Parathyroid adenoma (tissue), 2 donors: ENCODE measurements at regions not wholly inside any gene's neighbourhood (a gene's known extent, or its start where the extent isn't known, plus 50 kb on each side); places are given as distances from the start of the nearest gene placed in this dataset.

Source experiments
- H2AFZ ChIP-seq: fragments of 300-600 bp; sonication (generic); one replicate; pipeline ENCODE4 v1.7.0; 2017; ENCODE audit warnings: antibody characterized with exemption, mild to moderate bottlenecking
- H3K27ac ChIP-seq: fragments of 300-600 bp; sonication (generic); one replicate; pipeline ENCODE4 v1.7.0; 2017
- H3K27me3 ChIP-seq: fragments of 300-600 bp; sonication (generic); one replicate; pipeline ENCODE4 v1.7.0; 2017; ENCODE audit warnings: low read length; ENCODE audit not compliant: control insufficient read depth, insufficient read depth
- H3K36me3 ChIP-seq: fragments of 300-600 bp; sonication (generic); one replicate; pipeline ENCODE4 v1.7.0; 2017; ENCODE audit warnings: low read length; ENCODE audit not compliant: control insufficient read depth, insufficient read depth
- H3K4me1 ChIP-seq: fragments of 300-600 bp; sonication (generic); one replicate; pipeline ENCODE4 v1.7.0; 2017; ENCODE audit warnings: control low read depth
- H3K4me2 ChIP-seq: fragments of 300-600 bp; sonication (generic); one replicate; pipeline ENCODE4 v1.7.0; 2017; ENCODE audit warnings: low read length
- H3K4me3 ChIP-seq: fragments of 300-600 bp; sonication (generic); one replicate; pipeline ENCODE4 v1.7.0; 2017; ENCODE audit warnings: low read depth, low read length
- H3K79me2 ChIP-seq: fragments of 300-600 bp; sonication (generic); one replicate; pipeline ENCODE4 v1.7.0; 2017; ENCODE audit warnings: control low read depth
- H3K9ac ChIP-seq: fragments of 300-600 bp; sonication (generic); one replicate; pipeline ENCODE4 v1.7.0; 2017; ENCODE audit warnings: mild to moderate bottlenecking
- H3K9me3 ChIP-seq: fragments of 300-600 bp; sonication (generic); one replicate; pipeline ENCODE4 v1.7.0; 2017; ENCODE audit warnings: low read length; ENCODE audit not compliant: control insufficient read depth
- TF ChIP-seq, protein P1 (sequence below): fragments of 300-600 bp; sonication (generic); IDR thresholded peaks from one replicate; pipeline ENCODE4 v1.7.0; 2017; ENCODE audit warnings: antibody characterized with exemption, mild to moderate bottlenecking
- donor health status: primary hyperparathyroidism.

GRCh38 chr14:71474301-71475265 lies 457.6 kb upstream of the RGS6 start:
- H3K9me3 ChIP-seq = no peaks in the 10 kb centered on the region

DNA sequence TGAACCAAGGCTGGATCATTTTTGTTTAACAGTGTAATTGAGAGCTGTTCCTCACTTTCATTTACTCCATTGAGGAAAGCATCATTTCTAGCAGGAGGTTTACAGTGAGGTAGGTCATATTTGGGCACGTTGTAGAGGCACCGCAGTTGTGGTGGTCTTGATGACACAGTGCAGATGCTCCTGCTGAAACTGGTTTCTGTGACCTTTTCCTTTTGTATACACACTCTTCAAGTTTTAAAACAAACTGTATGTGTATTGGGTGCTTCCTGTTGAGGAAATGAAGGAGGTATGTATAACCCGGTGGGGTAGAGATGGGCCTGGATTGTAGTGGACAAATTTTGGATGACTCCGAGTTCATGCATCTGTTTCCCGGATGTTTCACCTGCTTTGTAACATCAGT lies 456.3 kb upstream of the RGS6 start:
- Histone ChIP-seq H3K27ac (no peak overlapping the region), H3K27me3 (no peaks in the 10 kb centered on the region), H3K9me3 (no peaks in the 10 kb centered on the region), H3K9ac (no peak overlapping the region), H3K36me3 (no peaks in the 10 kb centered on the region), H2AFZ (no peak overlapping the region), H3K4me3 (no peak overlapping the region), H3K79me2 (peaks cover 9% of the 10 kb centered on the region), H3K4me1 (no peaks in the 10 kb centered on the region), H3K4me2 (no peak overlapping the region)
- TF ChIP-seq, protein P1, sequence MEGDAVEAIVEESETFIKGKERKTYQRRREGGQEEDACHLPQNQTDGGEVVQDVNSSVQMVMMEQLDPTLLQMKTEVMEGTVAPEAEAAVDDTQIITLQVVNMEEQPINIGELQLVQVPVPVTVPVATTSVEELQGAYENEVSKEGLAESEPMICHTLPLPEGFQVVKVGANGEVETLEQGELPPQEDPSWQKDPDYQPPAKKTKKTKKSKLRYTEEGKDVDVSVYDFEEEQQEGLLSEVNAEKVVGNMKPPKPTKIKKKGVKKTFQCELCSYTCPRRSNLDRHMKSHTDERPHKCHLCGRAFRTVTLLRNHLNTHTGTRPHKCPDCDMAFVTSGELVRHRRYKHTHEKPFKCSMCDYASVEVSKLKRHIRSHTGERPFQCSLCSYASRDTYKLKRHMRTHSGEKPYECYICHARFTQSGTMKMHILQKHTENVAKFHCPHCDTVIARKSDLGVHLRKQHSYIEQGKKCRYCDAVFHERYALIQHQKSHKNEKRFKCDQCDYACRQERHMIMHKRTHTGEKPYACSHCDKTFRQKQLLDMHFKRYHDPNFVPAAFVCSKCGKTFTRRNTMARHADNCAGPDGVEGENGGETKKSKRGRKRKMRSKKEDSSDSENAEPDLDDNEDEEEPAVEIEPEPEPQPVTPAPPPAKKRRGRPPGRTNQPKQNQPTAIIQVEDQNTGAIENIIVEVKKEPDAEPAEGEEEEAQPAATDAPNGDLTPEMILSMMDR = no peak

More at GRCh38 chr14:71474301-71475265, 457.6 kb upstream of the RGS6 start:
- TF ChIP-seq, protein P1 = no peak
- H3K4me3 ChIP-seq = no peak overlapping the region
- no peak overlapping the region for H3K4me2 ChIP-seq
- H3K27me3 ChIP-seq = no peaks in the 10 kb centered on the region
- no peak overlapping the region for H3K27ac ChIP-seq
- no peaks in the 10 kb centered on the region for H3K4me1 ChIP-seq
- no peak overlapping the region for H3K9ac ChIP-seq
- H2AFZ ChIP-seq = no peak overlapping the region
- peaks cover 9% of the 10 kb centered on the region for H3K79me2 ChIP-seq
- H3K36me3 ChIP-seq = no peaks in the 10 kb centered on the region

DNA sequence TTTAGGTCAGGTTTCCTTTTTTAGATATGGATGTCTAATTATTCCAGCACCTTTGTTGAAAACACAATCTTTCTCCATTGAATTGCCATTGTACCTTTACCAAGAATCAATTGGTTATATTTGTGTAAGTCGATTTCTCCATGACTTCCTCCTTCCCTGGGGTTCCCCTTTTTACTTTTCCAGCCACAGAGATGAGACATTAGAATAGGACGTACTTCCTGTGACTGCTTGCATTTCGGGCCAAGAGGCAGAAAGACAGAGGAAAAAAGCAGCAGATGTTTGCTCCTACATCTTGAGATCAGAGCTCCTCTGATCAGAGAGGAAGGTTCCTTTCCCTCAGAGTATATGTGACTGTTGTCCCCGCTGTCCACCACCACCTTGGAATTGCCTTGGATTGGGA lies 453.7 kb upstream of the RGS6 start:
- TF ChIP-seq, protein P1 = no peak
- H3K27ac ChIP-seq = no peak overlapping the region
- no peak overlapping the region for H3K9ac ChIP-seq
- H3K4me3 ChIP-seq = no peak overlapping the region
- no peaks in the 10 kb centered on the region for H3K36me3 ChIP-seq
- H3K4me2 ChIP-seq = no peak overlapping the region
- no peaks in the 10 kb centered on the region for H3K9me3 ChIP-seq
- H3K27me3 ChIP-seq = no peaks in the 10 kb centered on the region
- H2AFZ ChIP-seq = no peak overlapping the region
- H3K4me1 ChIP-seq = no peaks in the 10 kb centered on the region
- H3K79me2 ChIP-seq = peaks cover 2% of the 10 kb centered on the region

DNA sequence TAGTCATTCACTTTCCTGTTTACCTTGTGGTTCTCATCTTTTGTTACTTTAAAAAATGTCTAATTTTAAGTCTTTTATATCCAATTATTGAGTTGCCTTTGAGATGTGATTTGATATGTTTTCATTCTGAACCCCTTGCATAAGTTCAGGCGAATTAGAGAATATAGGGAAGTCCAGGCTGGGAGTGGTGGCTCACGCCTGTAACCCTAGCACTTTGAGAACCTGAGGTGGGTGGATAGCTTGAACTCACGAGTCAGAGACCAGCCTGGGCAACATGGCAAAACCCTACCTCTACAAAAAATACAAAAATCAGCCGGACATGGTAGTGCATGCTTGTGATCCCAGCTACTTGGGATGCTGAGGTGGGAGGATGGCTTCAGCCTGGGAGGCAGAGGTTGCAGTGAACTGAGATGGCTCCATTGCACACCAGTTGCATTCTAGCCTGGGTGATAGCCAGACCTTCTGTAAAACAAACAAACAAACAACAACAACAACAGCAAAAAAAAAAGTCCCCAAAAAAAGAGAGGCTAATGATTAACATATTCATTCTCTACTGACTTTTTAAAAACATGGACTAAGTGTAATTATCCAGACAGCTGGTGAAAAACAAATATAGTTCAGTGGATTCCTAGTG lies 451.1 kb upstream of the RGS6 start:
- H3K4me1 ChIP-seq = no peaks in the 10 kb centered on the region
- H3K36me3 ChIP-seq = no peaks in the 10 kb centered on the region
- H2AFZ ChIP-seq = no peak overlapping the region
- no peak overlapping the region for H3K4me2 ChIP-seq
- H3K79me2 ChIP-seq = no peaks in the 10 kb centered on the region
- TF ChIP-seq, protein P1 = no peak
- no peak overlapping the region for H3K4me3 ChIP-seq
- no peak overlapping the region for H3K27ac ChIP-seq
- no peaks in the 10 kb centered on the region for H3K27me3 ChIP-seq
- H3K9ac ChIP-seq = no peak overlapping the region
- H3K9me3 ChIP-seq = no peaks in the 10 kb centered on the region
